H54 (cell line): ENCODE measurements at regions not wholly inside any gene's neighbourhood (a gene's known extent, or its start where the extent isn't known, plus 50 kb on each side); places are given as distances from the start of the nearest gene placed in this dataset.
A peak's percentile ranks its signal among the peaks of the same experiment; 100 is the strongest.

Experiments
- DNase-seq: peaks from one replicate; pipeline ENCODE4 v3.0.0; 2011; ENCODE audit warnings: low spot score, mixed read lengths; ENCODE audit not compliant: insufficient read length
- FAIRE-seq: peaks from 3 replicates; lab custom pipeline; 2011; peaks lifted over from hg19 to GRCh38; lab: Jason Lieb, UNC
- POLR2A ChIP-seq: IDR thresholded peaks from 2 replicates; pipeline ENCODE4 v1.6.1; 2011; ENCODE audit warnings: low read depth, mild to moderate bottlenecking, low read length

DNA sequence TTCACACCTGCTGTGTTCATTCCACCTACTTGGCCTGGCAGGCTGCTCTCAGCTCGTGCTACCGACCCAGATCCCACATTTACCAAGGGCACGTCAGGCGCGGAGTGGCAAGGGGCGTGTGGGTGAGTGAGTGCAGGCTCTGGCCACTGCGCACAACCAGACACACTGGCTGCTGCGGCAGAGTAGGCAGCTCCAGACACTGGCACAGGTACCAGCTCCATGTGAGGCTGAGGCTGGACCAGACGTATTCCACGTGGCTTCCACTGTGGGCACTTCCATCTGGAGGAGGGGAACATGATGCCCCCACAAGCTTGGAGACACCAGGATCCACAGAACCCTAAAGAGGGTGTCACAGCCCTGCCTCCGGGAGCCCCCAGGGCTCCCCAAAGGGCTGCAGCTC, 74.6 kb upstream of the ZNF804A start:
- FAIRE-seq (no peak), DNase-seq (no peak)
- TF ChIP-seq POLR2A = no peak

DNA sequence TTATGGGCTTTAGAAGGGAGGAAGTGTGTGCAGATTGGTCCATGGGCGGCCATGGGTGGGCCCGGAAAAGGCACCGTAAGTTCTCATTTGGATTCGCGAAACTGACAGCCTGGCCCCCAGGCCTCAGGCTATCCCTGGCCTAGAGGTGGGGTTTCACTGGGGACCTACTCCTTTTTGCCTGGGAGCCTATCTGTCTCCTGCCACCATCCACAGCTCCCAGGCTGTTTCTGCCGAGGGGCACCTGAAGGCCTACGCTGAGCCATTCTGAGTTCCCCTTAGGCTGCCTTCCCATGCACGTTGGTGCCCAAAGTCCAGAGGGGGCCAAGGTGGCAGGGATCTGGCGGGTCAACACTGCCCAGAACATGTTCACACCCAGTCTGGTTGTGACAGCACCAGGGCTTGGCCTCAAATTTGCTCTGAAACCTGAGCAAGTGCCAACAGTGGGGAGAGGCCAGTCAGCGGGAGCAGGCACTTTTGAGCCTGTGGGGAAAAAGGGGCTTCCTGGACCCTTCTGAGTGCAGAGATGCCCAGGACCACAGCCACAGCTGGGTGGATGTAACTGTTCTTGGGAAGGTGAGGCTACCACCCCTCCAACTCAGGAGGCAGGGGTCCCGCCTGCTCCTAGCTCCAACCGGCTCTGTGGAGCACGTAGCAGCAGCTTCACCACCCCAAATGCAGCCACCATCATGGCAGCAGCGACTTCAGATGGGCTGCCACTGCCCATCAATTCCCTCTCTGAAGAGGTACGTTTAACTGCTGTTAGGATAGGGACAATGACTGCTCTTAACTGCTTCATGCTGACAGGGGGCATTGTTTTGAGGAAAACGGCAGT, 73.6 kb upstream of the ZNF804A start:
- TF ChIP-seq POLR2A = no peak
- no peak for FAIRE-seq
- DNase-seq = no peak

DNA sequence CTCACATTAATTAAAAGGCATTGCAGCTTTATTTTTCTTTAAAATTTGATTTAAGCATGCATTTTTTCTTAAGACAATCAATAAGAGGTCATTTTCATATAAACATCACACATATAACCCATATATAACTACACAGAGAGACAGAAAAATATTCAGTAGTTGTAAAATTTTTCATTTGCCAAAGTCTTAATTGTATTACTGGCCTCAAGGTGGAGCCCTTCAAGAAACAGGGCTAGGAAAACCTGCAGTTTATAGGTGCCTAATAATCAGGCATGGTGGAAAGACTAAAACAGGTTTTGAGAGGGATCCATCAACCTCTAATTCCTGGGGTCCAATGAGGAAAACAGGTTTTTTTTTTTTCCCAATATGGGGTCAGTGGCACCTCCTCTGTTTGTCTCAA, 71.3 kb upstream of the ZNF804A start:
- DNase-seq (no peak), FAIRE-seq (no peak)
- TF ChIP-seq POLR2A = no peak

DNA sequence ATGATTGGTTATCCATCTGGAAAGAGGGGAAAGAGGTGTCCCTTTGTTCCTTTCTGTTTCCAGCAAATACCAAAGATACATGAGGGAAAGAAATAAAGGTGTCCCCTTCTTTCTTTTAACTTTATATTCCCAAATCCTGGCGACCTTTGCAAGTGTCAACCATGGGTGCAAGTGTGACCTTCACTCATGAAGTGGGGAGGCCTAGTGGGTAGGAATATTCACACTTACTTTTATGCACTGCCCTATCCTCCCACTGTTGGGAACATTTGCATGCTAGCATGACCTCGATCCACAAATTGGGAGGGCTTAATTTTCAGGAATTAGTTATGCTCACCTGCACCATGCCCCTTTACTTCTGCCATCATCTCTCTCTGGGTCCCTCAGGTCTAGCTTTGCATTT, 70.2 kb upstream of the ZNF804A start:
- no peak for TF ChIP-seq POLR2A

DNA sequence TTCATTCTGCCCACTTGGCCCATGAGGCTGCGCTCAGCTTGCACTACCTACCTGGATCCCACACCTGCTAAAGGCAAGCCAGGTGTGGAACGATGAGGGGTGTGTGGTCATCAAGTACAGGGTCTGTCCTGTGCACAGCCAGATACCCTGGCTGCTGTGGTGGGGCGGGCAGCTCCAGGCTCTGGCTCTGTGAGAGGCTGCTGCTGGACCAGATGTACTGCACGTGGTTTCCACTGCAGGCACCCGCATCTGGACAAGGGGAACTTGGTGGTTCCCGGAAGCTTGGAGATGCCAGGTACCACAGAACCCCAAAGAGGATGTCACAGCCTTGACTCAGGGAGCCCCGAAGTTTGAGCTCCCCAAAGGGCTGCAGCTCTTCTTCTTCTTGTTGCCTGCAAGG, 68.1 kb upstream of the ZNF804A start:
- FAIRE-seq (no peak), DNase-seq (no peak)
- no peak for TF ChIP-seq POLR2A

More for the DNA sequence above, 70.2 kb upstream of the ZNF804A start:
- DNase-seq (no peak), FAIRE-seq (no peak)

DNA sequence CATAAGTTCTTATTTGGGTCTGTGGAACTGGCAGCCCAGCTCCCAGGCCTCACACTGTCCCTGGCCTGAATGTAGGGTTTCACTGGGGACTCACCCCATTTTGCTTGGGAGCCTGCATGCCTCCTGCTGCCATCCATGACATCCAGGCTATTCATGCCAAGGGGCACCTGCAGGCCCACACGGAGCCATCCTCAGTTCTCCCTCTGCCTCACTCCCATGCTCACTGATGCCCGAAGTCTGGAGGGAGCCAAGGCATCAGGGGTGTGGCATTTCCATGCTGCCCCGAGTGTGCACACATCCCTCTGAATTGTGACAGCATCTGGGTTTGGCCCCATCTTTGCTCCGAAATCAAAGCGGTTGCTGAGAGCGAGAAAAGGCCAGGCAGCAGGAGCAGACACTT, 67.4 kb upstream of the ZNF804A start:
- FAIRE-seq (no peak), DNase-seq (no peak)
- no peak for TF ChIP-seq POLR2A

DNA sequence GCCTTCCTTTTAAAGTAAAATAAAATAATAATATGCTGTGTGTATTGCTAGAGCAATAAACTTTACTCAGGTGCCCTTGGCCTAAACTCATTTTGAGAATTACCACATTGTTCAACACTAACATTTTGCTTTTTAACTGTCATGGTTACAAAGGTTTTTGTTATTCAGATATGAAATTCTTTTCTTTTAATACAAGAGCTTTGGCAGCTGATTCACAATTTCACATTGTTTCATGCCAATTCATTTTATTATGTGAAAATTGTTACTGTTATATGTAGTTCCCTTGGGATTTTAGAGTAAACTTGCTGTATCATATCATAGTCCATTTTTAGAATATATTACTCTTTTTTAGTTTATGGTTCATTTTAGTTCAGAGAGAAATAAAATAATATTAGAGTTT, 65.8 kb upstream of the ZNF804A start:
- DNase-seq = no peak
- no peak for FAIRE-seq
- TF ChIP-seq POLR2A = no peak

DNA sequence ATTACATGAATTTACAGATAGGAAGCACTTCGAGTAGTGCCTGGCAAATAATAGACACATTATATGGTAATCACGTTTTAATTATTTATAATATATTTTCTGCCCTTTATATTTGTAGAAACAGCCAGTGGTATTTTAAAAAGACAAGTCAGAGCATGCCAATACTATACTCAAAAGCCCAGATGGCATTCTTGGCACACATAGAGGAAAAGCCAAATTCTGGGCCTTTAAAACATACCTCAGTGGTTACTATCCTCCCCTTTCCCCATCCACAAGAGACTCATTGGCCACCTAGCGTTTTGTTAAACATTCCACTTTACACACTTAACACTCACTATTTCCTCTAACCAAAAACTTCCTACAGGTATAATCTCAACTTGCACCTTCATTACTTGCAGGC, 63.3 kb upstream of the ZNF804A start:
- no peak for DNase-seq
- TF ChIP-seq POLR2A = no peak
- no peak for FAIRE-seq

DNA sequence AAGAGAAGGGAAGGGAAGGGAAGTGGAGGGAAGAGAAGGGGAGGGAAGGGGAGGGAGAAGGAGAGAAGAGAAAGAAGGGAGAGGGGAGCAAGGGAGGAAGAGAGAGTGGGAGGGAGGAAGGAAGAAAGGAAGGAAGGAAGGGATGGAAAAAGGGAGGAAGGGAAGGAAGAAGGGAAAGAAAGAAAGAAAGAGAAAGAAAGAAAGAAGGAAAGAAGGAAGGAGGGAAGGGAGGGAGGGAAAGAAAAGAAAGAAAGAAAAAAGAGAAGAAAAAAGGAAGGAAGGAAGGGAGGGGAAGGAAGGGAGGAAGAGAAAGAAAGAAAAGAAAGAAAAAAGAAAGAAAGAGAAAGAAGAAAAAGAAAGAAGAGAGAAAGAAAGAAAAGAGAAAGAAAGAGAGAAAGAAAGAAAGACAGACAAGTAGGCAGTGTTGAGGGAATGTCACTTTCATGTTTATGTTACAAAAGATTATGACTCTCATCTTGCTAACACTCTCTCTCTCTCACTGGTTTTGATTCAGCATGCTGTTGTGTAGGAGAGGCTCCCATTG, 58.0 kb upstream of the ZNF804A start:
- no peak for DNase-seq

DNA sequence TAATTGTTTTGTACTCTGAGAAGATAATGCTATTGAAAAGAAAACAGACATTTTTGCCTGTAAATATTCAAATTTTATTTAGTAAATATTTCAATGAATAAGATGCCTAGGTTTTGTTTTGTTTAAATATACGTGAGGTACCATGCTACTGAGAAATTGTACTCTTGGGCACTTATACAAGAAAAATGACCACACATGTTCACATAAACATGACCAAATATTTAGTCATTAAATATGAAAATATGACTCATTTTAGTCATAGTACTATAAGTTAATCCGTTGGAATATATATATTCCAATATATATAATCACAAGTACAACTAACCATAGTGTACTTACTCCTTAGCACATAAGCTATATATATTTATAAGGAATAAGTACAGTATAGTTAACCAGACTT, 56.7 kb upstream of the ZNF804A start:
- FAIRE-seq (no peak), DNase-seq (no peak)
- TF ChIP-seq POLR2A = no peak

More for the DNA sequence above, 58.0 kb upstream of the ZNF804A start:
- FAIRE-seq = no peak
- TF ChIP-seq POLR2A = no peak

DNA sequence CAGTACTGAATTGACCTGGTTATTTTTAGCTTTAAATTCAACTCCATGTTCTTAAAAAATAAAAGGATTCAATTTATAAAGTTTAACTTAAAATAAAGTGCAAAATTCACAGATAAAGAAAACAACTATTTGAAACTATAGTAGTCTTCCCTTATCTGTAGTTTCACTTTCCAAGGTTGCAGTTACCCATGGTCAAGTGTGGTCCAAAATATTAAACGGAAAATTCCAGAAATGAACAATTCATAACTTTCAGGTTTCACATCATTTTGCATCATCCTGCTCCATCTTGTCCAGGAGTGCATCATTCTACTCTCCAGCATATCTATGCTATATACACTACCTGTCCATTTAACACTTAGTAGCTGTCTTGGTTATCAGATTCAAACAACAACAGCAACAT, 54.5 kb upstream of the ZNF804A start:
- FAIRE-seq (peak; percentile 61), DNase-seq (no peak)
- TF ChIP-seq POLR2A = no peak
